Central memory CD8-positive, alpha-beta T cell (primary cell): ENCODE measurements at regions not wholly inside any gene's neighbourhood (a gene's known extent, or its start where the extent isn't known, plus 50 kb on each side); places are given as distances from the start of the nearest gene placed in this dataset.
"Not testable (repeated sequence)": the region's sequence is repeated elsewhere in the genome, so short reads cannot be mapped to it uniquely, and the experiment has no call there.

Experiments used
- ATAC-seq: fragments of 150-1000 bp; cut with Tn5 transposase; replicated peaks from 2 replicates; pipeline ENCODE4 v1.10.0; 2022; ENCODE audit warnings: mild to moderate bottlenecking, moderate FRiP score, moderate number of reproducible peaks; ENCODE audit not compliant: poor library complexity, severe bottlenecking; ENCODE audit errors: extremely low read depth
- DNase-seq, 2 donors: peaks; one replicate each; pipeline ENCODE4 v3.0.0; 2021; ENCODE audit warnings: low spot score in 2 of 2
- H3K27ac Mint-ChIP-seq: one replicate; pipeline ENCODE4 v1.8.0; 2022; ENCODE audit warnings: low read depth, mild to moderate bottlenecking, moderate library complexity, mixed read lengths
- H3K27me3 Mint-ChIP-seq: one replicate; pipeline ENCODE4 v1.8.0; 2022; ENCODE audit warnings: mixed read lengths
- H3K36me3 Mint-ChIP-seq: one replicate; pipeline ENCODE4 v1.8.0; 2022; ENCODE audit warnings: mild to moderate bottlenecking, moderate library complexity, mixed read lengths; ENCODE audit not compliant: insufficient read depth
- H3K4me1 Mint-ChIP-seq: one replicate; pipeline ENCODE4 v1.8.0; 2022; ENCODE audit warnings: mixed read lengths
- H3K4me3 Mint-ChIP-seq: one replicate; pipeline ENCODE4 v1.8.0; 2022; ENCODE audit warnings: mild to moderate bottlenecking, moderate library complexity, mixed read lengths
- H3K9me3 Mint-ChIP-seq: one replicate; pipeline ENCODE4 v1.8.0; 2022; ENCODE audit warnings: mixed read lengths

- no peak for DNase-seq
- Mint-ChIP-seq H3K27me3 (peaks cover 2% of the 10 kb centered on the region), H3K36me3 (no peaks in the 10 kb centered on the region), H3K4me1 (no peaks in the 10 kb centered on the region), H3K4me3 (no peak overlapping the region), H3K27ac (no peak overlapping the region), H3K9me3 (no peaks in the 10 kb centered on the region)
- no peak for ATAC-seq
These were observed 183.7 kb upstream of the LMCD1 start for GRCh38 chr3:8317661-8318649.

GRCh38 chr3:8319935-8320634 is 181.5 kb upstream of the LMCD1 start:
- Mint-ChIP-seq H3K4me3 (no peak overlapping the region), H3K27ac (no peak overlapping the region), H3K9me3 (no peaks in the 10 kb centered on the region), H3K4me1 (peaks cover 4% of the 10 kb centered on the region), H3K36me3 (no peaks in the 10 kb centered on the region), H3K27me3 (no peaks in the 10 kb centered on the region)
- ATAC-seq = no peak
- no peak for DNase-seq

- Mint-ChIP-seq H3K4me1 (peaks cover 4% of the 10 kb centered on the region), H3K36me3 (no peaks in the 10 kb centered on the region), H3K27me3 (no peaks in the 10 kb centered on the region), H3K27ac (no peak overlapping the region), H3K4me3 (no peak overlapping the region), H3K9me3 (no peaks in the 10 kb centered on the region)
- DNase-seq = no peak
- ATAC-seq = no peak
These were observed 180.7 kb upstream of the LMCD1 start for GRCh38 chr3:8320711-8321458.

- ATAC-seq (peak; percentile 74), DNase-seq (peak; percentile 37)
- Mint-ChIP-seq H3K4me1 (peaks cover 31% of the 10 kb centered on the region), H3K36me3 (no peaks in the 10 kb centered on the region), H3K9me3 (no peaks in the 10 kb centered on the region), H3K4me3 (no peak overlapping the region), H3K27ac (no peak overlapping the region), H3K27me3 (no peaks in the 10 kb centered on the region)
These were observed 176.9 kb upstream of the LMCD1 start for GRCh38 chr3:8324747-8325146.

GRCh38 chr3:8325306-8325705 is 176.3 kb upstream of the LMCD1 start:
- ATAC-seq (no peak), DNase-seq (no peak)
- Mint-ChIP-seq H3K36me3 (no peaks in the 10 kb centered on the region), H3K27ac (no peak overlapping the region), H3K4me3 (no peak overlapping the region), H3K9me3 (no peaks in the 10 kb centered on the region), H3K27me3 (no peaks in the 10 kb centered on the region), H3K4me1 (peaks cover 34% of the 10 kb centered on the region)

GRCh38 chr3:8325833-8326232 is 175.8 kb upstream of the LMCD1 start:
- not testable (repeated sequence) for H3K27ac Mint-ChIP-seq, H3K4me3 Mint-ChIP-seq, H3K27me3 Mint-ChIP-seq, ATAC-seq, DNase-seq, H3K9me3 Mint-ChIP-seq, H3K36me3 Mint-ChIP-seq
- peaks cover 34% of the 10 kb centered on the region for H3K4me1 Mint-ChIP-seq

GRCh38 chr3:8327739-8328138 is 173.9 kb upstream of the LMCD1 start:
- DNase-seq (no peak), ATAC-seq (no peak)
- Mint-ChIP-seq H3K27me3 (no peaks in the 10 kb centered on the region), H3K4me1 (peaks cover 34% of the 10 kb centered on the region), H3K27ac (no peak overlapping the region), H3K4me3 (no peak overlapping the region), H3K9me3 (no peaks in the 10 kb centered on the region), H3K36me3 (no peaks in the 10 kb centered on the region)

- H3K27ac Mint-ChIP-seq = peak overlapping the region; percentile 75
- no peak for DNase-seq
- peaks cover 34% of the 10 kb centered on the region for H3K4me1 Mint-ChIP-seq
- ATAC-seq = peak; percentile 49
- no peaks in the 10 kb centered on the region for H3K27me3 Mint-ChIP-seq
- H3K4me3 Mint-ChIP-seq = no peak overlapping the region
- no peaks in the 10 kb centered on the region for H3K9me3 Mint-ChIP-seq
- no peaks in the 10 kb centered on the region for H3K36me3 Mint-ChIP-seq
These were observed 172.7 kb upstream of the LMCD1 start for GRCh38 chr3:8328967-8329366.

- peaks cover 34% of the 10 kb centered on the region for H3K4me1 Mint-ChIP-seq
- peak overlapping the region; percentile 75 for H3K27ac Mint-ChIP-seq
- ATAC-seq (peak; percentile 19), DNase-seq (no peak)
- no peaks in the 10 kb centered on the region for H3K9me3 Mint-ChIP-seq
- H3K36me3 Mint-ChIP-seq = no peaks in the 10 kb centered on the region
- H3K27me3 Mint-ChIP-seq = no peaks in the 10 kb centered on the region
- H3K4me3 Mint-ChIP-seq = no peak overlapping the region
These were observed 172.0 kb upstream of the LMCD1 start for GRCh38 chr3:8329598-8329997.

- no peak overlapping the region for H3K27ac Mint-ChIP-seq
- no peak for DNase-seq
- no peak for ATAC-seq
- no peaks in the 10 kb centered on the region for H3K36me3 Mint-ChIP-seq
- H3K9me3 Mint-ChIP-seq = no peaks in the 10 kb centered on the region
- no peak overlapping the region for H3K4me3 Mint-ChIP-seq
- no peaks in the 10 kb centered on the region for H3K27me3 Mint-ChIP-seq
- no peaks in the 10 kb centered on the region for H3K4me1 Mint-ChIP-seq
These were observed 165.2 kb upstream of the LMCD1 start for GRCh38 chr3:8336456-8336855.

GRCh38 chr3:8338424-8338823 is 163.2 kb upstream of the LMCD1 start:
- H3K36me3 Mint-ChIP-seq = no peaks in the 10 kb centered on the region
- no peaks in the 10 kb centered on the region for H3K27me3 Mint-ChIP-seq
- no peak overlapping the region for H3K4me3 Mint-ChIP-seq
- DNase-seq = no peak
- ATAC-seq = no peak
- no peak overlapping the region for H3K27ac Mint-ChIP-seq
- H3K9me3 Mint-ChIP-seq = no peaks in the 10 kb centered on the region
- H3K4me1 Mint-ChIP-seq = no peaks in the 10 kb centered on the region

- no peaks in the 10 kb centered on the region for H3K27me3 Mint-ChIP-seq
- no peaks in the 10 kb centered on the region for H3K4me1 Mint-ChIP-seq
- H3K36me3 Mint-ChIP-seq = no peaks in the 10 kb centered on the region
- H3K4me3 Mint-ChIP-seq = no peak overlapping the region
- DNase-seq = no peak
- peaks cover 5% of the 10 kb centered on the region for H3K9me3 Mint-ChIP-seq
- no peak overlapping the region for H3K27ac Mint-ChIP-seq
- no peak for ATAC-seq
These were observed 159.8 kb upstream of the LMCD1 start for GRCh38 chr3:8341821-8342247.
